Nucleus accumbens (tissue), 56 donors: ENCODE measurements at regions not wholly inside any gene's neighbourhood (a gene's known extent, or its start where the extent isn't known, plus 50 kb on each side); places are given as distances from the start of the nearest gene placed in this dataset.

ENCODE experiments used
- DNase-seq, 56 donors: peaks; one replicate each; lab custom pipeline; 2025; lab: John Stamatoyannopoulos, UW

- DNase-seq = no peak
Measured at GRCh38 chr4:151930372-151930771, 169.6 kb upstream of the GATB start.

GRCh38 chr4:151928112-151928511 lies 167.3 kb upstream of the GATB start:
- no peak for DNase-seq

DNA sequence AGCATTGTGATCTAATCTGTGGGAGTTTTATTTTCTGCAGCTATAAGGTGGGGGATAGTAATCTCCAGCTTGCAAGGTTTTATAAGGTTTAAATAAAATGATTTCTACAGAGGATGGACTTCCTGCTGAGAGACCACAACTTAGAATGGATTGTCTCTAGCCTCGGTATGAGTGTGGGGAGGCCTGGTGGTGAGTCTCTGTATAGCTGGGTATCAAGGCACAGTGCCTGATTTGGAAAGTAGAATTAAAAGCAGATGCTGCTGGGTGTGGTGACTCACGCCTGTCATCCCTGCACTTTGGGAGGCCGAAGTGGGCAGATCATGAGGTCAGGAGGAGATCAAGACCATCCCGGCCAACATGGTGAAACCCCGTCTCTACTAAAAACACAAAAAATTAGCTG lies 162.0 kb upstream of the GATB start:
- no peak for DNase-seq

- DNase-seq = no peak
Measured at GRCh38 chr4:151922306-151922705, 161.5 kb upstream of the GATB start.

DNA sequence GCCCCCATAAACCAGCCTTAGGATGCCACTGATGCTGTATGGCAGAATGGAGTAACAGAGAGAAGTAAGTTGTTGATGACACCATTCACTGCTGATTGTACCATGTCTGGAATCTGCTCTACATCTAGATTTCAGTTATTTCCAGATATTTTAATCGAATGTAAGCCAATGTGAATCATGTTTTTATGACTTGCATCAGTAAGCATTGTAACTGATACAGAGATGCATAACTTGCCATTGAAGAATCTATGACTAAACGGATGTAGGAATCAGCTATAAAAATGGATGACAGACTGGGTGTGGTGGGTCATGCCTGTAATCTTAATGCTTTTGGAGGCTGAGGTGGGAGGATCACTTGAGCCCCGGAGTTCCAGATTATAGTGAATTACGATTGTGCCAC lies 161.0 kb upstream of the GATB start:
- no peak for DNase-seq

GRCh38 chr4:151921386-151921785 lies 160.6 kb upstream of the GATB start:
- DNase-seq = no peak

DNA sequence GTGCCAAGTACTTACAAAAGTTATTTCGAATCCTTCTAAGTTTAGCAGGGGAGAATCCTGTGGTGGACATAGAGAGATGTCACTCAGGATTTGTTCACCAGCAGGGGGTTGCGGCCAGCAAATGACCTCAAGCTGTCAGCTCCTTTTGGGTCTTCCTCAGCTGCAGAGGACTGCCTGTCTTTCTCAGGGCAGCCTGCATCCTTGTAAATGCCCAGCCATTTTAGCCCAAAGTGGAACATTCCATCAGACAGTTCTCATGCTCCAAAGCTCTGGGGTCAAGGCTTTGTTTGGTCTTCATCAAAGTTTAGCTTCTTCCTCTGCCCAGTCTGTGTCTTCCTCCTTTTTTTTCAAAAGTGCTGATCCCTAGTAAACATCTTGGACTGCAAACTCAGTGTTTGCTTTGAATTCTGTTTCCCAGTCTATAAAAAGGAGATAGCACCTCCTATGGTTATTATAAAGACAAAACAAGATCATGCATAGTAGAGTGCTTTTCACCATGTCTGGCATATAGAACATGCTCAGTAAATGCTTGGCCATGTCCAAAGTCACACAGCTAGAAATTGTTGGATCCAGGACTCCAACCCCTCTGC lies 156.4 kb upstream of the GATB start:
- no peak for DNase-seq

- no peak for DNase-seq
Measured at GRCh38 chr4:151912632-151913031, 151.8 kb upstream of the GATB start.

GRCh38 chr4:151911970-151912369 lies 151.2 kb upstream of the GATB start:
- DNase-seq = no peak

DNA sequence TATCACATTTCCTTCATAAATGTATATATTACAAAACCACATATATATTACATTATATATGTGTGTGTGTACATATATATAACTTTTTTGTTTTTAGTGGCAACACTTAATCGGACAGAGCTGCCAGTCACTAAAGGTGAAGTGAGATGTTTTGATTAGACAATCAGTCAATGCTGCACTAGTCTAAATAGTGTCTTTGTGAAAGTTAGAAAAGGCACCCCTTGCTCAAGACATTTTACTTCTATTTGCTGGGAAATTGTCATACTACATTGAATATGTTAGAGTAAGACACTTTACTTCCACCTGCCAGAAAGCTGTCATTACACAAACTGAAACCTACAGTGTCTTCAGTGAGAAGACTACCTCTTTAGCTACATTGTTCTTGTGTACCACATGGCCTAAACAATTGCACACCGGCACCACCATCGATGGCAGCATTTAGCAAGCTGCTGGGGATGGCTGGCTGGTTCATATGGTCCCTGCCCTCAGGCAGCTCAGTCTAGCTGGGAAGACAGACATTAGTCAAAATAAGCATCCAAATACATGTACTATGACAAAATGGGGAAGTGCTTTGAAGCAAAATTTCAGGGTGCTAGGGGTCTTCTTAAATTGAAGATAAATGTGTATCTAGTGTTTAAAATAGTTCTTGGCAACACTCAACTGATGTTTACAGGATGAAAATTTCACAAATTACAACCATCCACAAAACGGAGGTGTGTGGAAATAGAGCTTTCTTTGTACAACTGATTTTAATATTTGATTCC lies 148.1 kb upstream of the GATB start:
- no peak for DNase-seq

- DNase-seq = no peak
Measured at GRCh38 chr4:151908201-151908600, 147.4 kb upstream of the GATB start.

DNA sequence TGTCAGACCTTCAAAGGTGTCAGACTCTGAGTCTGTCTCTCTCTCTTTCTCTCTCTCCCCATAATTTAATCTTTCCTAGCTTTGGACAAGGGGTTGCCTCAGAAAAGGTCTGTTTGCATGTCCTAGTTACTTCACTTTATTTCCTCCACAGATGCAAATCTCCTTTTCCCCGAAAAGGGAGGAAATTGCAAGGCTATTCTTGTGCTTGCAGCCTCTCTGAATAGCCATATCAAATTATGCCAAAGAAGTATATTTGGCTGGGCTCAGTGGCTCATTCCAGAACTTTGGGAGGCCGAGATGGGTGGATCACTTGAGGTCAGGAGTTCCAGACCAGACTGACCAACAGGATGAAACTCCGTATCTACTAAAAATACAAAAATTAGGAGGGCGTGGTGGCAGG lies 145.6 kb upstream of the GATB start:
- DNase-seq = no peak

DNA sequence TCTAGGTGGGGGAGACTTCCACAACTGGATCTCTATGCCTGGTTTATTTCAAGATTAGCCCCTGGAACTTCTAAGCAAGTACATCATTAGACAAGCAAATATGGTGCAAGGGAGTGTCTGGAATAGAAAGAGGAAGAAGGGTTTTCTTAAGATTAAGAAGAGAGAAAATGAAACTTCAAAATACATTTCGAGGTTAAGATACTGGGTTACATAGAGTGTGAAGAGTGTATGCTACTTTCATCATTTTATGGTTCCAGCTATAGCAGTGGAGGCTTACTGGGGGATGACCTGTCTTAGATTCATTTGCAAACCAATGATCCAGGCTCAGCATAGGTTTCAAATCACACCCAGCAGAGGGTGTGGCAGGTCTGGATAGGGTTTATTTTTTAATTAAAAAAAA lies 144.4 kb upstream of the GATB start:
- no peak for DNase-seq

DNA sequence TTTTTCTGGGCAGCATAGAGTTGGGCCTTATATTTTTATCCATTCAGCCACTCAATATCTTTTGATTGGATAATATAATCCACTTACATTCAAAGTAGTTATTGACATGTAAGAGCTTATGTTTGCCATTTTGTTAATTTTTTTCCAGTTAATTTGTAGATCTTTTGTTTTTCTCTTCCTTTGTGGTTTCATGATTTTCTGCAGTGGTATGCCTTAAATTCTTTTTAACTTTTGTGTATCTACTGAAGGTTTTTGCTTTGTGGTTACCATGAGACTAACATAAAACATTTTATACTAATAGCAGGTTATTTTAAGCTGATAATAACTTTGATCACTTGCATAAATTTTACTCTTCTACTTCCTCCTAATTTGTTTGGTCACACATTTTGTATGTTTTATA lies 140.8 kb upstream of the GATB start:
- DNase-seq = no peak

DNA sequence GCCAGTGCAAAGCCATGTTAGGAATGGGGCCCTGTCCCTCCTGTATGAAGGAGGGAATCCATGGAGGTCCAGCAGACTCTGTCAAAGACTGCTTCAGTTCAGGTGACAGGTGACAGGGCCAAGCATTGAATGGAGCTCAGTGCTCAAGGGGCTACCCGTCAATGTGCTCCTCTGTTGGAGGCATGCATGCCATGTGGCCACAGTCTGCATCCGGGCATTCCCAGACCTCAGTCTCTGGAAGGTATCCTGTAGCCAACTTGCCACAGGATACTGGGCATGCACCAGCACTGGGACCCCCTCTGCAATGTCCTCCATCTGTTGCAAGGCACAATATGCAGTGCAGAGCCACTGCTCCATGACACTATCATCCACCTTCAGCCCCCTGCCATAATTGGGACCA lies 136.1 kb upstream of the GATB start:
- no peak for DNase-seq

- DNase-seq = no peak
Measured at GRCh38 chr4:151895671-151896070, 134.9 kb upstream of the GATB start.

GRCh38 chr4:151894246-151894645 lies 133.4 kb upstream of the GATB start:
- no peak for DNase-seq

- no peak for DNase-seq
Measured at GRCh38 chr4:151888367-151888866, 127.6 kb upstream of the GATB start.

GRCh38 chr4:151887816-151888180 lies 127.0 kb upstream of the GATB start:
- no peak for DNase-seq

DNA sequence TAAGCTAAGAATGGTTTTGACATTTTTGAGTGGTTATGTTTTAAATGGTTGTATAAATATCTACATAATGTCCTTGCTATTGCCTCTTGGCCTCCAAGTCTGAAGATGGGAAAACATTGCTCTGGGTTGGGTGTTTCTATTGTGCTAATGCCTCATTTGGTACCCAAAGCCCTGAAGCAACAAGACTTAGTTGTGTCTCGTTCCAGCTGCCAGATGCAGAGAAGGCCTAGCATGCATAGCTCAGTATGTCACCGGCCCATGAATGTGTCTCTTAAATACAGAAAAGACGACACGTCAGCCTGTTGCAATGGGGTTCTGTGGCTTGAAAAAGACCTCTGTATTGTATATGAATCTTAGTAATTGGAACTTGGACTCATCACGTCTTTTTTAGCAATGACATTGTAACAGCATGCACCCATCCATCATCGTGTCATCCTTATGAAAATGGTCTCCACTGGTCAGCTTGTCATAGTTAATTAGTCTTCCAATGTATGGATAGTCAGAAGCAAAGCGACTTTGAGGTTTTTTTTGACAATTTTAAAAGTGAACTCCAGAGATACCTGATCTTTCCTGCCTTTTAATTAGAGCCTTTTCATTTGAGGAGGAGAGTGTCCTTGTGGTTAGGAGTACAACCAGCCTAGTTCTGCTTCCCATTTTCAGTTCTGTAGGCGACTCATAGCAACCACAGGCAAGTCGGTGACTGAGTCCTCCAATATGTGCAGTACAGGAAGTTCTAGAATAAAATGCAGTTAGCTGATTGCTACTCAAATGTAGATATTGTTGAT lies 126.4 kb upstream of the GATB start:
- DNase-seq = no peak

- no peak for DNase-seq
Measured at GRCh38 chr4:151885123-151885522, 124.3 kb upstream of the GATB start.

GRCh38 chr4:151883747-151884146 lies 122.9 kb upstream of the GATB start:
- DNase-seq = no peak
